ENCODE measurements at regions not wholly inside any gene's neighbourhood (a gene's known extent, or its start where the extent isn't known, plus 50 kb on each side); places are given as distances from the start of the nearest gene placed in this dataset.

DNA sequence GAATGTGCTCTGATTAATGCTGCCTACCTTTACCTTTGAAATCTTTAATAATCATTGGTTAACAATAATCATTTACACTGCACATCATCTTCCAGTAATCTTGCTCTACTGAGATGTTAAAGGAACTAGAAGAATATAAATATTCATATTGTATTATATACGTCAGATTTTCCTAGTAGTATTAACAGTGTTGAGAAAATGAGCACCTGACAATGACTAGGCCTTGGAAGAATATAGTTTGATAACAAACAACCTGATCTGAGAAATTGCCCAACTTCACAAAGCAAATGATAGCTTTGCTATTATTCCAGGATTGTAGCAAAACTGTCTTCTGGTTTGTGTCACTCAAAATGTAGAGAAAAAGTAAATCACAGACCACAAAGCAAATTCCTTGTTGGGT, 467.1 kb downstream of the NOVA1 start:
- no peak overlapping the region for H2AK9ac ChIP-seq (replicated peaks; ENCODE audit: low read depth, low read length, poor library complexity)
- no TSS peak for BruUV-seq (replicated peaks)
- POLR2A ChIA-PET (ENCODE audit: unreplicated experiment): no interaction called here
- H3K56ac ChIP-seq (ENCODE audit: extremely low read depth, insufficient read depth, low read length): no peak overlapping the region
- WGBS, 2 experiments (ENCODE audit: extremely low coverage in 2 of 2, insufficient read length in 1 of 2): no CpG with 5 or more reads among the region's 1 CpG
- dilution Hi-C loops (cut with HindIII; ENCODE audit: low sequenced_read_pairs, unreplicated experiment) (no loop called here), in situ Hi-C loops (cut with MboI; ENCODE audit: low sequenced_read_pairs) (no loop called here), intact Hi-C loops (cut with micrococcal nuclease) (no loop called here)
- H4K8ac ChIP-seq (ENCODE audit: low read depth in 2 of 2, low read length in 2 of 2): no peak overlapping the region
- no peak overlapping the region for H4K5ac ChIP-seq (ENCODE audit: low read depth, low read length)
- no peak overlapping the region for H2BK15ac ChIP-seq (ENCODE audit: low read depth, low read length)
- no peak overlapping the region for H2BK20ac ChIP-seq (ENCODE audit: low read depth, low read length)
- H3K79me1 ChIP-seq (ENCODE audit: low read depth in 1 of 2, low read length in 2 of 2): no peaks in the 10 kb centered on the region
- H3K27me3 ChIP-seq (ENCODE audit: control insufficient read depth, insufficient read depth, low read length): no peaks in the 10 kb centered on the region
- H3K9me3 ChIP-seq (ENCODE audit: control insufficient read depth, insufficient read depth, low read length): peaks cover 4% of the 10 kb centered on the region
- no peak overlapping the region for H3K4me2 ChIP-seq (ENCODE audit: low read depth, low read length)
- no peak overlapping the region for H3K27ac ChIP-seq (ENCODE audit: insufficient read depth, low read length)
- no peak overlapping the region for H2BK5ac ChIP-seq (ENCODE audit: low read depth, low read length, poor library complexity, severe bottlenecking)
- CTCF ChIA-PET: no interaction called here
- H3K9ac ChIP-seq (ENCODE audit: low read depth, low read length): no peak overlapping the region
- ATAC-seq (ENCODE audit: low read depth) (no peak), DNase-seq (no peak)
- H3K18ac ChIP-seq (ENCODE audit: low read depth, low read length): no peak overlapping the region
- no peak overlapping the region for H3K23ac ChIP-seq (ENCODE audit: low read depth, low read length)
- H4K20me1 ChIP-seq (ENCODE audit: insufficient read depth, low read length): no peaks in the 10 kb centered on the region
- H4K91ac ChIP-seq (ENCODE audit: insufficient read depth, low read depth, low read length): no peak overlapping the region
- no peaks in the 10 kb centered on the region for H3K4me1 ChIP-seq (ENCODE audit: control insufficient read depth, insufficient read depth, low read length)
- no peak overlapping the region for H3K14ac ChIP-seq (replicated peaks; ENCODE audit: low read depth, low read length)
- TF ChIP-seq RFX5 (IDR thresholded peaks at IDR 0.05; ENCODE audit: low read depth, low read length) (no peak), BHLHE40 (IDR thresholded peaks at IDR 0.05; ENCODE audit: low read depth, low read length) (no peak)
- no peak overlapping the region for H3K4ac ChIP-seq (ENCODE audit: low read depth, low read length)
- H2AK5ac ChIP-seq (ENCODE audit: low read depth, low read length): no peak overlapping the region
- no peak overlapping the region for H2AFZ ChIP-seq (replicated peaks; ENCODE audit: low read length, poor library complexity)
- H2BK120ac ChIP-seq (ENCODE audit: low read depth, low read length): no peak overlapping the region
- H3K36me3 ChIP-seq (ENCODE audit: control insufficient read depth, insufficient read depth, low read length): no peaks in the 10 kb centered on the region
- H3K9me1 ChIP-seq (ENCODE audit: insufficient read depth, low read length): no peaks in the 10 kb centered on the region
- H3K4me3 ChIP-seq (ENCODE audit: insufficient read depth, low read depth, low read length): no peak overlapping the region
